ENCODE measurements at regions not wholly inside any gene's neighbourhood (a gene's known extent, or its start where the extent isn't known, plus 50 kb on each side); places are given as distances from the start of the nearest gene placed in this dataset.

DNA sequence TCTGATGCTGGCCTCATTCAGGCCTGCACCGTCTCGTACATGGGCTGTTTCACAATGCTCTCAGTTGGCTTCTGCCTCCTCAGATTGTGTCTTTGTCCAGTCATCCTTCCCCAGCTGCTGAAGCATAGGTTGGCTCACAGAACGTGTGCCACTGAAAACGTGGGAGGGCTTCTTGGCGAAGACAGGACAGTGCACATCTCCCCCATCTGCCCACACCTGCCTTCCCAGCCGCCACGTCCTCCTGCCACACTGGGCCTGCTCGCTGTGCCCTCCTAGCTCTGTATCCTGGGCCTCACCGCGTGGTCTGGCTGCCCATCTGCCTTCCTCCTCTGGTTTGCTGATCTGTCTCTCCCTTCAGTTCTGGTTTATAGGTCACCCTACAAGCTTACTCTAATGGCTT, 230.0 kb upstream of the TOPAZ1 start:
- Histone ChIP-seq H4K8ac (ENCODE audit: low read depth in 2 of 2, low read length in 2 of 2) (no peak overlapping the region), H3K27me3 (ENCODE audit: control insufficient read depth, insufficient read depth, low read length) (peaks cover 10% of the 10 kb centered on the region), H2BK120ac (ENCODE audit: low read depth, low read length) (no peak overlapping the region), H3K23ac (ENCODE audit: low read depth, low read length) (no peak overlapping the region), H3K9me1 (ENCODE audit: insufficient read depth, low read length) (no peaks in the 10 kb centered on the region), H2BK15ac (ENCODE audit: low read depth, low read length) (no peak overlapping the region), H2AK9ac (replicated peaks; ENCODE audit: low read depth, low read length, poor library complexity) (no peak overlapping the region), H2AK5ac (ENCODE audit: low read depth, low read length) (no peak overlapping the region), H4K20me1 (ENCODE audit: insufficient read depth, low read length) (no peaks in the 10 kb centered on the region), H3K4me1 (ENCODE audit: control insufficient read depth, insufficient read depth, low read length) (no peaks in the 10 kb centered on the region), H2AFZ (replicated peaks; ENCODE audit: low read length, poor library complexity) (no peak overlapping the region), H3K56ac (ENCODE audit: extremely low read depth, insufficient read depth, low read length) (no peak overlapping the region), H3K4ac (ENCODE audit: low read depth, low read length) (no peak overlapping the region), H2BK5ac (ENCODE audit: low read depth, low read length, poor library complexity, severe bottlenecking) (no peak overlapping the region), H3K4me2 (ENCODE audit: low read depth, low read length) (no peak overlapping the region), H4K5ac (ENCODE audit: low read depth, low read length) (no peak overlapping the region), H4K91ac (ENCODE audit: insufficient read depth, low read depth, low read length) (no peak overlapping the region), H3K18ac (ENCODE audit: low read depth, low read length) (no peak overlapping the region), H3K4me3 (ENCODE audit: insufficient read depth, low read depth, low read length) (no peak overlapping the region), H3K27ac (ENCODE audit: insufficient read depth, low read length) (no peak overlapping the region), H2BK20ac (ENCODE audit: low read depth, low read length) (no peak overlapping the region), H3K36me3 (ENCODE audit: control insufficient read depth, insufficient read depth, low read length) (no peaks in the 10 kb centered on the region), H3K9me3 (ENCODE audit: control insufficient read depth, insufficient read depth, low read length) (no peaks in the 10 kb centered on the region), H3K9ac (ENCODE audit: low read depth, low read length) (no peak overlapping the region), H3K14ac (replicated peaks; ENCODE audit: low read depth, low read length) (no peak overlapping the region), H3K79me1 (ENCODE audit: low read depth in 1 of 2, low read length in 2 of 2) (no peaks in the 10 kb centered on the region)
- dilution Hi-C loops (cut with HindIII; ENCODE audit: low sequenced_read_pairs, unreplicated experiment) = no loop called here
- ATAC-seq (ENCODE audit: low read depth) (no peak), DNase-seq (no peak)
- BruUV-seq (replicated peaks) = no TSS peak
- ChIA-PET POLR2A (ENCODE audit: unreplicated experiment) (no interaction called here), CTCF (no interaction called here)
- no peak for TF ChIP-seq SMC3 (IDR thresholded peaks at IDR 0.05; ENCODE audit: low read depth, low read length)
- TF ChIP-seq MAFK (IDR thresholded peaks at IDR 0.05; ENCODE audit: low read depth, low read length) = no peak
- TF ChIP-seq, protein P1, sequence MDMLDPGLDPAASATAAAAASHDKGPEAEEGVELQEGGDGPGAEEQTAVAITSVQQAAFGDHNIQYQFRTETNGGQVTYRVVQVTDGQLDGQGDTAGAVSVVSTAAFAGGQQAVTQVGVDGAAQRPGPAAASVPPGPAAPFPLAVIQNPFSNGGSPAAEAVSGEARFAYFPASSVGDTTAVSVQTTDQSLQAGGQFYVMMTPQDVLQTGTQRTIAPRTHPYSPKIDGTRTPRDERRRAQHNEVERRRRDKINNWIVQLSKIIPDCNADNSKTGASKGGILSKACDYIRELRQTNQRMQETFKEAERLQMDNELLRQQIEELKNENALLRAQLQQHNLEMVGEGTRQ (IDR thresholded peaks at IDR 0.05; ENCODE audit: low read depth, low read length) = no peak
- TF ChIP-seq, protein P2, sequence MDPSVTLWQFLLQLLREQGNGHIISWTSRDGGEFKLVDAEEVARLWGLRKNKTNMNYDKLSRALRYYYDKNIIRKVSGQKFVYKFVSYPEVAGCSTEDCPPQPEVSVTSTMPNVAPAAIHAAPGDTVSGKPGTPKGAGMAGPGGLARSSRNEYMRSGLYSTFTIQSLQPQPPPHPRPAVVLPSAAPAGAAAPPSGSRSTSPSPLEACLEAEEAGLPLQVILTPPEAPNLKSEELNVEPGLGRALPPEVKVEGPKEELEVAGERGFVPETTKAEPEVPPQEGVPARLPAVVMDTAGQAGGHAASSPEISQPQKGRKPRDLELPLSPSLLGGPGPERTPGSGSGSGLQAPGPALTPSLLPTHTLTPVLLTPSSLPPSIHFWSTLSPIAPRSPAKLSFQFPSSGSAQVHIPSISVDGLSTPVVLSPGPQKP (IDR thresholded peaks at IDR 0.05; ENCODE audit: borderline replicate concordance, low read depth, low read length) = no peak
- no peak for TF ChIP-seq BHLHE40 (IDR thresholded peaks at IDR 0.05; ENCODE audit: low read depth, low read length)
- no peak for TF ChIP-seq CHD1 (IDR thresholded peaks at IDR 0.05; ENCODE audit: low read depth, low read length)
- TF ChIP-seq MAZ (IDR thresholded peaks at IDR 0.05; ENCODE audit: borderline replicate concordance, low read depth, low read length) = no peak
- TF ChIP-seq RAD21 (IDR thresholded peaks at IDR 0.05; ENCODE audit: low read length) = no peak
- no peak for TF ChIP-seq MXI1 (IDR thresholded peaks at IDR 0.05; ENCODE audit: borderline replicate concordance, low read depth, low read length)
- TF ChIP-seq CEBPB (IDR thresholded peaks at IDR 0.05; ENCODE audit: low read depth, low read length) = no peak
- no peak for TF ChIP-seq RFX5 (IDR thresholded peaks at IDR 0.05; ENCODE audit: low read depth, low read length)
- TF ChIP-seq, protein P3, sequence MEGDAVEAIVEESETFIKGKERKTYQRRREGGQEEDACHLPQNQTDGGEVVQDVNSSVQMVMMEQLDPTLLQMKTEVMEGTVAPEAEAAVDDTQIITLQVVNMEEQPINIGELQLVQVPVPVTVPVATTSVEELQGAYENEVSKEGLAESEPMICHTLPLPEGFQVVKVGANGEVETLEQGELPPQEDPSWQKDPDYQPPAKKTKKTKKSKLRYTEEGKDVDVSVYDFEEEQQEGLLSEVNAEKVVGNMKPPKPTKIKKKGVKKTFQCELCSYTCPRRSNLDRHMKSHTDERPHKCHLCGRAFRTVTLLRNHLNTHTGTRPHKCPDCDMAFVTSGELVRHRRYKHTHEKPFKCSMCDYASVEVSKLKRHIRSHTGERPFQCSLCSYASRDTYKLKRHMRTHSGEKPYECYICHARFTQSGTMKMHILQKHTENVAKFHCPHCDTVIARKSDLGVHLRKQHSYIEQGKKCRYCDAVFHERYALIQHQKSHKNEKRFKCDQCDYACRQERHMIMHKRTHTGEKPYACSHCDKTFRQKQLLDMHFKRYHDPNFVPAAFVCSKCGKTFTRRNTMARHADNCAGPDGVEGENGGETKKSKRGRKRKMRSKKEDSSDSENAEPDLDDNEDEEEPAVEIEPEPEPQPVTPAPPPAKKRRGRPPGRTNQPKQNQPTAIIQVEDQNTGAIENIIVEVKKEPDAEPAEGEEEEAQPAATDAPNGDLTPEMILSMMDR (conservative IDR thresholded peaks at IDR 0.05; ENCODE audit: low read depth, low read length) = no peak
- TF ChIP-seq POLR2A (IDR thresholded peaks at IDR 0.05; ENCODE audit: low read depth, low read length) = no peak
- no peak for TF ChIP-seq NFE2L2 (IDR thresholded peaks at IDR 0.05; ENCODE audit: low read depth, low read length)
- no peak for TF ChIP-seq FOS (IDR thresholded peaks at IDR 0.05; ENCODE audit: low read depth, low read length)
- no peak for TF ChIP-seq RCOR1 (IDR thresholded peaks at IDR 0.05; ENCODE audit: insufficient replicate concordance, low read length)
- in situ Hi-C loops (cut with MboI; ENCODE audit: low sequenced_read_pairs) = no loop called here
- WGBS, 2 experiments (ENCODE audit: extremely low coverage in 2 of 2, insufficient read length in 1 of 2) = 74% methylated on average over 7 of the region's 10 CpGs; no CpG with 5 or more reads in 1 of the 2 experiments
- intact Hi-C loops (cut with micrococcal nuclease) = no loop called here

Measured in IMR-90 (cell line).